ENCODE measurements at regions not wholly inside any gene's neighbourhood (a gene's known extent, or its start where the extent isn't known, plus 50 kb on each side); places are given as distances from the start of the nearest gene placed in this dataset.

DNA sequence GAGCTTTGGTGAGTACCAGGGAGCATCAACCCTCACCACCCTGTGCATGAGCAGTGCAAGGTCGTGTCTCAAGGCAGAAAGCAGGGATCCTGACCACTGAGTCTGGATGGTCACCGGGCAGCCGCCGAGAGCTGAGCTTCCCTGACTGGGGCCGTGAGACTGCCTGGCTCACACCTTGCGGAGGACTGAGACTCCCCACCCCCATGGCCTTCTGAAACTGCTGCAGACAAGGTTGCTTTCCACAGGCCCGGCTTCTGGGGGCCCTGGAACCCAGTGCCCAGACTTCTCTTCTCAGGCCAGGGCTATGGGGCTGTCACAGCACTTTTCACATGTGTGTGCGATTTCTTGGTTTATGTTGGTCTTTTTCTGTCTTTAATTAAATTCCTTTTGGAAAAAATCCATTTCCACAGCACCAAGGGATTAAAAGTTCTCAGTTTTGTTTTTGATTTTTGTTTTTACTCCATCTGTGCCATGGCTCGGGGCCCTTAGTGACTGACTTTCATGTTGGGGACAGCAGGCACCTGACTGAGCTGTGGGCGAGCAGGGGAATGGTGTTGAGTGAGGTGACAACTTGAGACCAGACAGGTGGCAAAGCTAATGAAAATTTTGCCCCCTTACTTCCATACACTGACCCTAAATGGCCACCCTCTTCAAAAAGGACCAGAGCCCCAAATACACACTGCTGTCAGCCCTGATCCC is 297.9 kb downstream of the CYP26B1 start:
- H3K9me3 ChIP-seq (ENCODE audit: low read length), result no peaks in the 10 kb centered on the region
- H3K36me3 ChIP-seq (ENCODE audit: insufficient read depth, low read length), result no peaks in the 10 kb centered on the region
- TF ChIP-seq EZH2 (IDR thresholded peaks at IDR 0.05; ENCODE audit: borderline replicate concordance, insufficient read depth, low read length, poor library complexity, severe bottlenecking) (no peak), RAD21 (conservative IDR thresholded peaks at IDR 0.05) (no peak), EP300 (conservative IDR thresholded peaks at IDR 0.05; ENCODE audit: poor library complexity, severe bottlenecking) (no peak), TAF1 (IDR thresholded peaks at IDR 0.05; ENCODE audit: low read depth) (no peak), MXI1 (conservative IDR thresholded peaks at IDR 0.05; ENCODE audit: poor library complexity, severe bottlenecking) (no peak), POLR2AphosphoS5 (IDR thresholded peaks at IDR 0.05) (no peak), SMC3 (conservative IDR thresholded peaks at IDR 0.05; ENCODE audit: poor library complexity) (no peak)
- TF ChIP-seq, protein P1, sequence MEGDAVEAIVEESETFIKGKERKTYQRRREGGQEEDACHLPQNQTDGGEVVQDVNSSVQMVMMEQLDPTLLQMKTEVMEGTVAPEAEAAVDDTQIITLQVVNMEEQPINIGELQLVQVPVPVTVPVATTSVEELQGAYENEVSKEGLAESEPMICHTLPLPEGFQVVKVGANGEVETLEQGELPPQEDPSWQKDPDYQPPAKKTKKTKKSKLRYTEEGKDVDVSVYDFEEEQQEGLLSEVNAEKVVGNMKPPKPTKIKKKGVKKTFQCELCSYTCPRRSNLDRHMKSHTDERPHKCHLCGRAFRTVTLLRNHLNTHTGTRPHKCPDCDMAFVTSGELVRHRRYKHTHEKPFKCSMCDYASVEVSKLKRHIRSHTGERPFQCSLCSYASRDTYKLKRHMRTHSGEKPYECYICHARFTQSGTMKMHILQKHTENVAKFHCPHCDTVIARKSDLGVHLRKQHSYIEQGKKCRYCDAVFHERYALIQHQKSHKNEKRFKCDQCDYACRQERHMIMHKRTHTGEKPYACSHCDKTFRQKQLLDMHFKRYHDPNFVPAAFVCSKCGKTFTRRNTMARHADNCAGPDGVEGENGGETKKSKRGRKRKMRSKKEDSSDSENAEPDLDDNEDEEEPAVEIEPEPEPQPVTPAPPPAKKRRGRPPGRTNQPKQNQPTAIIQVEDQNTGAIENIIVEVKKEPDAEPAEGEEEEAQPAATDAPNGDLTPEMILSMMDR (IDR thresholded peaks at IDR 0.05; ENCODE audit: poor library complexity, severe bottlenecking), result no peak
- TF ChIP-seq, protein P2, sequence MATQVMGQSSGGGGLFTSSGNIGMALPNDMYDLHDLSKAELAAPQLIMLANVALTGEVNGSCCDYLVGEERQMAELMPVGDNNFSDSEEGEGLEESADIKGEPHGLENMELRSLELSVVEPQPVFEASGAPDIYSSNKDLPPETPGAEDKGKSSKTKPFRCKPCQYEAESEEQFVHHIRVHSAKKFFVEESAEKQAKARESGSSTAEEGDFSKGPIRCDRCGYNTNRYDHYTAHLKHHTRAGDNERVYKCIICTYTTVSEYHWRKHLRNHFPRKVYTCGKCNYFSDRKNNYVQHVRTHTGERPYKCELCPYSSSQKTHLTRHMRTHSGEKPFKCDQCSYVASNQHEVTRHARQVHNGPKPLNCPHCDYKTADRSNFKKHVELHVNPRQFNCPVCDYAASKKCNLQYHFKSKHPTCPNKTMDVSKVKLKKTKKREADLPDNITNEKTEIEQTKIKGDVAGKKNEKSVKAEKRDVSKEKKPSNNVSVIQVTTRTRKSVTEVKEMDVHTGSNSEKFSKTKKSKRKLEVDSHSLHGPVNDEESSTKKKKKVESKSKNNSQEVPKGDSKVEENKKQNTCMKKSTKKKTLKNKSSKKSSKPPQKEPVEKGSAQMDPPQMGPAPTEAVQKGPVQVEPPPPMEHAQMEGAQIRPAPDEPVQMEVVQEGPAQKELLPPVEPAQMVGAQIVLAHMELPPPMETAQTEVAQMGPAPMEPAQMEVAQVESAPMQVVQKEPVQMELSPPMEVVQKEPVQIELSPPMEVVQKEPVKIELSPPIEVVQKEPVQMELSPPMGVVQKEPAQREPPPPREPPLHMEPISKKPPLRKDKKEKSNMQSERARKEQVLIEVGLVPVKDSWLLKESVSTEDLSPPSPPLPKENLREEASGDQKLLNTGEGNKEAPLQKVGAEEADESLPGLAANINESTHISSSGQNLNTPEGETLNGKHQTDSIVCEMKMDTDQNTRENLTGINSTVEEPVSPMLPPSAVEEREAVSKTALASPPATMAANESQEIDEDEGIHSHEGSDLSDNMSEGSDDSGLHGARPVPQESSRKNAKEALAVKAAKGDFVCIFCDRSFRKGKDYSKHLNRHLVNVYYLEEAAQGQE (IDR thresholded peaks at IDR 0.05; ENCODE audit: borderline replicate concordance), result no peak
- no peaks in the 10 kb centered on the region for H3K9me2 ChIP-seq (ENCODE audit: insufficient read depth, low read length)
- no peak overlapping the region for H3K9ac ChIP-seq (ENCODE audit: low read length)
- no peak overlapping the region for H2AFZ ChIP-seq (ENCODE audit: low read depth, low read length)
- H3K4me2 ChIP-seq (ENCODE audit: low read length), result no peak overlapping the region
- no peak overlapping the region for H3K27ac ChIP-seq (ENCODE audit: low read length)
- no peaks in the 10 kb centered on the region for H4K20me1 ChIP-seq (ENCODE audit: insufficient read depth)
- H3K79me2 ChIP-seq (replicated peaks; ENCODE audit: insufficient read depth, low read length), result no peaks in the 10 kb centered on the region
- H3F3A ChIP-seq (ENCODE audit: insufficient read depth, low read length, poor library complexity, severe bottlenecking), result no peaks in the 10 kb centered on the region
- H3K27me3 ChIP-seq (ENCODE audit: insufficient read depth, low read depth, low read length), result no peaks in the 10 kb centered on the region
- H3K4me3 ChIP-seq (ENCODE audit: low read length), result no peak overlapping the region

DNA sequence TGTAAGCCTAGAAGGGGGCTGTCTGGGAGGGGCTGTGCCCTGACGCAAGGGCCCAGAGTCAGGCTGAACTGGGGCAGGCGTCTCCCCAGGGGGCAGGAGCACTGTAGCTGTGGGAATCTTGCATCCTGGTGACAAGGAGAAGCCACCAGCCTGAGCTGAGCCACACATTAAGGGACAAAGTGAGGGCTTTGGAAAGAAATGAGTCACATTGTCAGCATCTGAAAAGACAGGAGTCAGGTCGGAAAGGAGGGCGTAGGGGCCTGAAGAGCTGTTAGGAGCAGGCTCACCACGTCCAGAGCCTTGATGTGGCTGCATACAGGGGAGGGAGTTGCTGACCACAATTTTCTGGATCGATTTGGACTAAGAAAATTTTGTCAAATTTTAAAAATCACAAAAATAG is 298.6 kb downstream of the CYP26B1 start:
- no peak for TF ChIP-seq POLR2AphosphoS5 (IDR thresholded peaks at IDR 0.05)
- TF ChIP-seq, protein P1 (IDR thresholded peaks at IDR 0.05; ENCODE audit: poor library complexity, severe bottlenecking), result no peak
- TF ChIP-seq EZH2 (IDR thresholded peaks at IDR 0.05; ENCODE audit: borderline replicate concordance, insufficient read depth, low read length, poor library complexity, severe bottlenecking), result no peak
- no peak for TF ChIP-seq RAD21 (conservative IDR thresholded peaks at IDR 0.05)
- TF ChIP-seq SMC3 (conservative IDR thresholded peaks at IDR 0.05; ENCODE audit: poor library complexity), result no peak
- no peak for TF ChIP-seq EP300 (conservative IDR thresholded peaks at IDR 0.05; ENCODE audit: poor library complexity, severe bottlenecking)
- no peak for TF ChIP-seq TAF1 (IDR thresholded peaks at IDR 0.05; ENCODE audit: low read depth)
- no peak for TF ChIP-seq MXI1 (conservative IDR thresholded peaks at IDR 0.05; ENCODE audit: poor library complexity, severe bottlenecking)
- TF ChIP-seq, protein P2 (IDR thresholded peaks at IDR 0.05; ENCODE audit: borderline replicate concordance), result no peak
- H3K9ac ChIP-seq (ENCODE audit: low read length), result no peak overlapping the region
- H3K27me3 ChIP-seq (ENCODE audit: insufficient read depth, low read depth, low read length), result no peaks in the 10 kb centered on the region
- no peaks in the 10 kb centered on the region for H3F3A ChIP-seq (ENCODE audit: insufficient read depth, low read length, poor library complexity, severe bottlenecking)
- no peak overlapping the region for H3K27ac ChIP-seq (ENCODE audit: low read length)
- H3K4me2 ChIP-seq (ENCODE audit: low read length), result no peak overlapping the region
- H2AFZ ChIP-seq (ENCODE audit: low read depth, low read length), result no peak overlapping the region
- H4K20me1 ChIP-seq (ENCODE audit: insufficient read depth), result no peaks in the 10 kb centered on the region
- H3K9me2 ChIP-seq (ENCODE audit: insufficient read depth, low read length), result no peaks in the 10 kb centered on the region
- no peaks in the 10 kb centered on the region for H3K36me3 ChIP-seq (ENCODE audit: insufficient read depth, low read length)
- no peaks in the 10 kb centered on the region for H3K79me2 ChIP-seq (replicated peaks; ENCODE audit: insufficient read depth, low read length)
- H3K4me3 ChIP-seq (ENCODE audit: low read length), result no peak overlapping the region
- no peaks in the 10 kb centered on the region for H3K9me3 ChIP-seq (ENCODE audit: low read length)

Data from neural cell (in vitro differentiated cells).